Fibroblast of mammary gland (primary cell): ENCODE measurements at regions not wholly inside any gene's neighbourhood (a gene's known extent, or its start where the extent isn't known, plus 50 kb on each side); places are given as distances from the start of the nearest gene placed in this dataset.

Experiments
- DNase-seq: peaks from one replicate; pipeline ENCODE4 v3.0.0-alpha.2; 2010; ENCODE audit warnings: low read depth
- H3K4me3 ChIP-seq: 2 replicates; pipeline ENCODE4 v1.5.1; 2011; ENCODE audit warnings: low read depth, mild to moderate bottlenecking, low read length, moderate library complexity; ENCODE audit not compliant: control insufficient read depth
- TF ChIP-seq, protein P1 (sequence below): conservative IDR thresholded peaks from 2 replicates; pipeline ENCODE4 v1.5.1; 2011; ENCODE audit warnings: low read depth, low read length, inconsistent platforms; ENCODE audit not compliant: control insufficient read depth, insufficient read depth

DNA sequence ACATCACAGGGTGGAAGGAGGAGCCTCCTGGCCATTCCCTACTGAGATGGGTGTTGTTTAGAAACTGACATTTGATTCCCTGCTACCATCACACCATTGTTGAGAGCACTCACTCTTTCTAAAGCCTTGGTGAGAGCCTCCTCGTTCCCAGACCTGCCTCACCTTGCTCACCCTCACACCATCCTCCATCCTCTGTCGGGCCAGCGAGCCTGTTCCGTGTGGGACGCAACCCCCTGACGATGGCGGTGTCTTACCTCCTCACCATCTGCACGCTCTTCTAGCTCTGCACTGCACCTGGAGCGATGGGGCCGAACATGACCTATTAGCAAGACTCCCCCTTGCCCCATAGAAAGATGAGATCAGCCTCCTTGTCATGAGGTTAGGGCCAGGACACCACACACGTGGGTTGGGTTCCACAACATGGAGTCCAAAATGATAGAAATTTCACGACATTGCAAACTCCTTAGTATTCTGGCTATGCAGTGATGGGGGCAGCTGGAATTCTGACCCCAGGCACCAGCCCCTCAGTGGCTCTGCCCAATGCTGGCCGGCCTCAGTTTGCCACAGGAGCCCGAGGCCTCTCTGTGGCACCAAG lies 1017.9 kb downstream of the TBC1D22A start:
- no peak overlapping the region for H3K4me3 ChIP-seq
- TF ChIP-seq, protein P1, sequence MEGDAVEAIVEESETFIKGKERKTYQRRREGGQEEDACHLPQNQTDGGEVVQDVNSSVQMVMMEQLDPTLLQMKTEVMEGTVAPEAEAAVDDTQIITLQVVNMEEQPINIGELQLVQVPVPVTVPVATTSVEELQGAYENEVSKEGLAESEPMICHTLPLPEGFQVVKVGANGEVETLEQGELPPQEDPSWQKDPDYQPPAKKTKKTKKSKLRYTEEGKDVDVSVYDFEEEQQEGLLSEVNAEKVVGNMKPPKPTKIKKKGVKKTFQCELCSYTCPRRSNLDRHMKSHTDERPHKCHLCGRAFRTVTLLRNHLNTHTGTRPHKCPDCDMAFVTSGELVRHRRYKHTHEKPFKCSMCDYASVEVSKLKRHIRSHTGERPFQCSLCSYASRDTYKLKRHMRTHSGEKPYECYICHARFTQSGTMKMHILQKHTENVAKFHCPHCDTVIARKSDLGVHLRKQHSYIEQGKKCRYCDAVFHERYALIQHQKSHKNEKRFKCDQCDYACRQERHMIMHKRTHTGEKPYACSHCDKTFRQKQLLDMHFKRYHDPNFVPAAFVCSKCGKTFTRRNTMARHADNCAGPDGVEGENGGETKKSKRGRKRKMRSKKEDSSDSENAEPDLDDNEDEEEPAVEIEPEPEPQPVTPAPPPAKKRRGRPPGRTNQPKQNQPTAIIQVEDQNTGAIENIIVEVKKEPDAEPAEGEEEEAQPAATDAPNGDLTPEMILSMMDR, result no peak
- no peak for DNase-seq

DNA sequence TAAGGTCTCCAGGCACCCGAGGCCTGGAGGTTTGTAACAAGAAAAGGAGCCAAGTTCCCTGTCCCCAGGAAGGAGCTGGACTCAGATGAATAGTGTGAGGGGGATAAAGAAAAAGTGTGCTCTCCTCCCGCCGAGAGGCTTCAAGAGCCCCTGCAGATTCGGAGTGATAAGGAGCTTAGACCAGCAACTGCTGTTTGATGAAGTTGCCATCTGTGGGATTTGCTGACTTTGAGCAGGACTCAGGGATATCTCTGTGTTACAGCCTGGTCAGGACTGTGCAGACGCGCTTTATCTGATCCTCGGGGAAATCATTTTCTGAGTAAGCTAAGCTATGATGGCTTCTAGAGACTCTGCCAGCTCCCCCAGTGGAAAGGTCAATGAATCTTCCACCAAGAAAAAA lies 1017.0 kb downstream of the TBC1D22A start:
- H3K4me3 ChIP-seq, result no peak overlapping the region
- no peak for DNase-seq
- TF ChIP-seq, protein P1, result no peak

- TF ChIP-seq, protein P1, result no peak
- H3K4me3 ChIP-seq, result no peak overlapping the region
- no peak for DNase-seq
Measured at GRCh38 chr22:47778160-47778658, 1015.8 kb downstream of the TBC1D22A start.

- no peak overlapping the region for H3K4me3 ChIP-seq
- TF ChIP-seq, protein P1, result no peak
- no peak for DNase-seq
Measured at GRCh38 chr22:47777426-47777825, 1015.0 kb downstream of the TBC1D22A start.

- DNase-seq, result no peak
- H3K4me3 ChIP-seq, result no peak overlapping the region
- TF ChIP-seq, protein P1, result no peak
Measured at GRCh38 chr22:47776329-47776728, 1013.9 kb downstream of the TBC1D22A start.

DNA sequence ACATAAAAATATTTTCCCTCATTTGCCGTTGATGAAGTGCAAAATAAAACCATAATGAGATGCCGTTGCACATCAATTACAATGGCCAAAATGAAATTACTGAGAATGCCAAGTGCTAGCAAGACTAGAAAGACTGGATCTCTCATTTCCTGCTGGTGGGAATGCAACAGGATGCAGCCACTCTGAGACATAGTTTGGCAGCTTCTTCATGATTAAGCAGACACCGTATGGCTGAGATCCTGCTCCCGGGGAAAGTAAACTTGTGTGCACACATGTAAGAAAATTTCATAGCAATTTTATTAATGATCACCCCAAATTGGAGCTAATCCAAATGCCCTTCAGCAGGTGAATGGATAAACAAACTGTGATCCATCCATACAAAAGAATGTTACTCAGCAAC lies 1013.2 kb downstream of the TBC1D22A start:
- TF ChIP-seq, protein P1, result no peak
- DNase-seq, result no peak

More for the DNA sequence above, 1013.2 kb downstream of the TBC1D22A start:
- no peak overlapping the region for H3K4me3 ChIP-seq
